ENCODE measurements at regions not wholly inside any gene's neighbourhood (a gene's known extent, or its start where the extent isn't known, plus 50 kb on each side); places are given as distances from the start of the nearest gene placed in this dataset.

DNA sequence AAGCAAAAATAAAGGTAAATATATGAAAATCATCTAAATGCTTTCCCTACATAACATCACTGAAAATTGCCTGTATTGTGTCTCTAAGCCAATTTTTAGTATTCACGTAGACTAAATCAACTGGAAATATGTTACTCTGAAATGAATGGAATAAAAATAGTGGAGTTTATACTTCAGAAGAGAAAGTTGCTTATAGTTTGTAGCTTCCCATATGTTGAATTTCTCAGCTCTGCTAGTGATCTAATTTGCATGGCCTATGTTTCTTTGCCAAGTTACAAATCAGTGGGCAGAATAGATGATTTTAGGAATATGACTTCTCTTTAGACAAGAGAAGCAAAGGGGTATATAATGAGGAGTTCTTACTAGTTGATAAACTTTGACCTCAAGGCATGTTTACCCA, 850.2 kb downstream of the OLFM4 start:
- TF ChIP-seq, protein P1, sequence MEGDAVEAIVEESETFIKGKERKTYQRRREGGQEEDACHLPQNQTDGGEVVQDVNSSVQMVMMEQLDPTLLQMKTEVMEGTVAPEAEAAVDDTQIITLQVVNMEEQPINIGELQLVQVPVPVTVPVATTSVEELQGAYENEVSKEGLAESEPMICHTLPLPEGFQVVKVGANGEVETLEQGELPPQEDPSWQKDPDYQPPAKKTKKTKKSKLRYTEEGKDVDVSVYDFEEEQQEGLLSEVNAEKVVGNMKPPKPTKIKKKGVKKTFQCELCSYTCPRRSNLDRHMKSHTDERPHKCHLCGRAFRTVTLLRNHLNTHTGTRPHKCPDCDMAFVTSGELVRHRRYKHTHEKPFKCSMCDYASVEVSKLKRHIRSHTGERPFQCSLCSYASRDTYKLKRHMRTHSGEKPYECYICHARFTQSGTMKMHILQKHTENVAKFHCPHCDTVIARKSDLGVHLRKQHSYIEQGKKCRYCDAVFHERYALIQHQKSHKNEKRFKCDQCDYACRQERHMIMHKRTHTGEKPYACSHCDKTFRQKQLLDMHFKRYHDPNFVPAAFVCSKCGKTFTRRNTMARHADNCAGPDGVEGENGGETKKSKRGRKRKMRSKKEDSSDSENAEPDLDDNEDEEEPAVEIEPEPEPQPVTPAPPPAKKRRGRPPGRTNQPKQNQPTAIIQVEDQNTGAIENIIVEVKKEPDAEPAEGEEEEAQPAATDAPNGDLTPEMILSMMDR (optimal IDR thresholded peaks at IDR 0.05 in 1 of 3, IDR thresholded peaks at IDR 0.05 in 1 of 3, conservative IDR thresholded peaks at IDR 0.05 in 1 of 3; ENCODE audit: extremely low read depth in 1 of 3, insufficient read depth in 2 of 3, low read length in 3 of 3) = no peak
- no peak for TF ChIP-seq EZH2 (IDR thresholded peaks at IDR 0.05; ENCODE audit: low read length)
